AML-193 (cell line): ENCODE measurements at regions not wholly inside any gene's neighbourhood (a gene's known extent, or its start where the extent isn't known, plus 50 kb on each side); places are given as distances from the start of the nearest gene placed in this dataset.
"Not testable (repeated sequence)": the region's sequence is repeated elsewhere in the genome, so short reads cannot be mapped to it uniquely, and the experiment has no call there.

Experiments used
- DNase-seq, 2 experiments: peaks; one replicate each; lab custom pipeline; 2025; lab: John Stamatoyannopoulos, UW

- DNase-seq = no peak
Observed at GRCh38 chr19:30103981-30104380, 161.9 kb downstream of the URI1 start.

- no peak for DNase-seq
Observed at GRCh38 chr19:30105316-30105715, 163.3 kb downstream of the URI1 start.

DNA sequence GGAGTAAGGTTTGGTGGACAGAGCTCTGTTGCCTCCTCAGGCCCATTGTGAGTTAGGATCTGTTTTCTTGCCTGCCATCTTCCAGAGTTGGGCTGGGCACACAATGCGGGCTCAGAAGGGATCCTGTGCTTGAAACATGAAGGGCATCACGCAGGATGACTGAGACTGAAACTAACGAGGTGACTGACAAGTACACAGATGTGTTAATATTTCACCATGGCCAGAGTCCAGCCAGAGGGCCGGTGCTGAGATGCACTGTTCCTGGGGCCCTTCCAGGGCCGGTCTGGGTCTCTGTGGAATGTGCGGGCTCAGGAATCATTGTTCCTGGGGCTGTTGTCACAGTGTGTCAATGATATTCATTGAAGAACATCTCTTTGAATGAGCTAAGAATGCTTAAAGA lies 163.7 kb downstream of the URI1 start:
- DNase-seq = no peak

DNA sequence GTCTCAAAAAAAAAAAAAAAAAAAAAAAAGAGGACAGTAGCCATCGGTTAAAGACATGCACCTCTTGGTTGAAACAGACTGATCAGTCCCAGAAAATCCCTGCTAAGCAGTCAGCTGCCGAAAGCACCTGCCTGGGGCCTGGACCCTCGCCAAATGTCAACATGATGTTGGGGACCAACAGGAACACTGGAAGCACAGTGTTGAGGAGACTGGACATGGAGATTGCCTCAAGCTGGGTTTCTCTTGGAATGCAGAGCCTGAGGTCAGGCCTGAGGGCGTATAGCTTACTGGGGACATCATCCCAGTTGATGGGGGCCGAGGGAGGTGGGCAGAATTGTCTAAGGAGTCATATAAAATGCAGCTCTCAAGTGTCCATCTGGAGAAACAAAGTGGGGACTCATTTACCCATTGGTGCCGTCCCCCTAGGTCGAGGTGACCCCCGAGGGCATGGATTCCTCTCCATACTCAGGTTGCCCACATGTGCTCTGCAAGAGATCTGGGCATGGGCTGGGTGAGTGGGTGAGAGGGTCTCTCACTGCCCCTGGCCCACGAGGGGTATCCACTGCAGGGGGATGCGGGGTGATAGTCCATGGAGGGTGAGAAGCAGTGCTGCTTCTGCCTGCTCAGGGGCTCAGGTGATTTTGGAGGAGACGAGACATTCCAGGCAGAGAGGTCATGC lies 164.5 kb downstream of the URI1 start:
- no peak for DNase-seq

GRCh38 chr19:30107251-30107650 lies 165.2 kb downstream of the URI1 start:
- DNase-seq = no peak

DNA sequence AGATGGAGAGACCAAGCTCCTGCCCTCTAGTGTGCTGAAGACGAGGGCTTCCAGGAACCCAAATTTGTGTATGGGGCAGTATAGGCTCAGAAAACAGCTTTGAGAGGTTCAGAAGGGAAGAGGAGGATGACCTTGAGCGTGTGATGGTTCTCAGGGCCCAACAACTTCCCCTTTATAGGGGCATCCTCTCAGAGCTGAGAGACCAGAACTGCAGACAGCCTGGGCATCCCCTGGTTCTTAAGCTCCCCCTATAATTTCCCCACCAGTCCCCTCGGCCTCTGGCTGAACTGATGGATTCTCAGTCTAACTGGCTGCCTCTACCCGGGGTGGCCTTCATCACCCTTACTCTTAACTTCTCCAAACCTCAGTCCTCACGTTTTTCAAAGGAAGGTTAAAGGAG lies 167.5 kb downstream of the URI1 start:
- no peak for DNase-seq

DNA sequence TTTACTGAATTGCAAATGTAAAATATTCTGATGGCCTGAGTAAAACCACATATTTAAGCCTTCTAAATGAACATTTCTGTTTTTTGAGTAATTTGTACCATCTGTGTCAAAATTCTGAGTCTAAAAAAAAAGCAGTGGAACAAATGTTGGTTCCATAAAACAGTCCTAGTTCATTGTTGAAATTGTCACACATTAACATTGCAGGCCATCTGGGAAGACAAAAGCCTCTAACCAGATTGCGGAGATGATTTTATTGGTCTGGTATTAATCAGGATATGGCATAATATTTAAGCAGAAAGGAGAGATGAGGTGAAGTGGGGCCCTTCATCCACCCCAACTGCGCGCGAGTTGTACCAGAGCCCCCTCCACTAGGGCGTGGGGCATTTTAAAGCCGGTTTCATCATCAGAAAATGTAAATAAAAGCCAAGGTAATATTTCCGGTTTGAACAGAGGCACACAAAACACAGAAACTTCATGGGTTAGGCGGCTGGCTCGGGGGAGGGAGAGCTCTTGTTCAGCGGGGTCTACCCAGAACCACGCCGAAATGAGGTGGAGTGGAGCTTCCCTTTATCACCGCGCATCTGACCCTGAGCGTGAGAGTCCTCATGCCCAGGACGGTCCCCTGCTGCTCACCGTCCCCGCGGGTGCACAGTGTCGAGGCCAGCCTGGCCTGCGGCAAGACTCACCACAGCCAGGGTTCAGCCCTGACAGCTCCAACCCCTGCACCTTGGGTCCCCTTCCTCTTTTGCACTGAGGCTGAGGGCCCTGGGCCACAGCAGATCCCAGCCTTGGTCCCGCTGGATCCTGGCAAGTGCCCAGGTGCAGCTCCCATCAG lies 169.2 kb downstream of the URI1 start:
- no peak for DNase-seq

GRCh38 chr19:30112171-30112570 lies 170.1 kb downstream of the URI1 start:
- no peak for DNase-seq

DNA sequence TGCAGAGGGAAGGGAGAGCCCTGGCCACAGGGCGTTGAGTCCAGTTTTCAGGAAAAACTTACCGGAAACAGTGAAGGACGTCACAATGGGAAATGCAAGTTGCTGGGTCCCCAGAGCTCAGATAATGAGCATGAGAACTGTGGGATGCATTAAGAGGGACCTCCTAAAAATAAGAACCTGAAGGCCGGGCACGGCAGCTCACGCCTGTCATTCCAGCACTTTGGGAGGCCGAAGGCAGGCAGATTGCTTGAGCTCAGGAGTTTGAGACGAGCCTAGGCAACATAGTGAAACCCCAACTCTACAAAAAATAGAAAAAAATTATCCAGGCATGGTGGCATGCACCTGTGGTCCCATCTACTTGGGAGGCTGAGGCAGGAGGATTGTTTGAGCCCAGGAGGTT lies 170.6 kb downstream of the URI1 start:
- DNase-seq = no peak

DNA sequence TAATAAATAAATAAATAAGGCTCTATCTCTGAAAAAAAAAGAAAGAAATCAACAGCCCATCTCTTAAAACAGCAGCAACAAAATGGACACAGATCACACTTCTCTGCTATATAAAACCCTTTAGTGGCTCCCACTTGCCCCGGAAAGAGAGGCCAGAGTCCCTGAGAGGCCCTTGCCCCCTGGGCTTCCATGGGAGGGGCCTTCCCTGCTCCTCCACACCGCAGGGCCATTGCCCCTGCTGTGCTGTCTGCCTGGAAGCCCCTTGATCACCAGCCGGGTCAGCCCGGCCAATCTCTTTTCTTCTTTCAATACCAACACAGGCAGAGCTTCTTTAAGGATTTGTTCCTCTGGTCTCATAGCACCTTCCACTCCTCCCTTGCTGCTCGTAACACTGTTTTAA lies 171.1 kb downstream of the URI1 start:
- DNase-seq = no peak

- not testable (repeated sequence) for DNase-seq
Observed at GRCh38 chr19:30114095-30114494, 172.1 kb downstream of the URI1 start.

DNA sequence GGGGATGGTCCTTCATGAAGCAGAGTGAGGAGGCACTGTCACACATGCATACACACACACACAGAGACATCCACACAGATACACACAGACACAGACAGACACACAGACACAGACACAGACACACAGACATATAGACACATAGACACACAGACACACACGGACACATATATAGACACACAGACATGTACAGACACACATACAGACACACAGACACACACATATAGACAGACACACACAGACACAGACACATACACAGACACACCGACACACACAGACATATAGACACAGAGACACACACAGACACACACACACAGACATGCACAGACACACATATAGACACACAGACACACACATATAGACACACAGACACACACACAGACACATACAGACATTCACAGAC lies 173.9 kb downstream of the URI1 start:
- DNase-seq = no peak

DNA sequence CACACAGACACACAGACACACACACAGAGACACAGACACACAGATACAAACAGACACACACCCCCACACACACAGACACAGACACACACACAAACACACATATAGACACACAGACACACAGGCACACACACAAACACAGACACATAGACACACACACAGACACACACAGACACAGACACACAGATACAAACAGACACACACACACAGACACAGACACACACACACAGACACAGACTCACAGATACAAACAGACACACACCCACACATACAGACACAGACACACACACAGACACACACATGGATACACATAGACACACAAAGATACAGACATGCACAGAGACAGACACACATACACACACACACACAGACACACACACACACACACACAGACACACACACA lies 174.5 kb downstream of the URI1 start:
- DNase-seq = no peak

- DNase-seq = no peak
Observed at GRCh38 chr19:30116984-30117555, 175.0 kb downstream of the URI1 start.

GRCh38 chr19:30117636-30118145 lies 175.7 kb downstream of the URI1 start:
- DNase-seq = no peak

DNA sequence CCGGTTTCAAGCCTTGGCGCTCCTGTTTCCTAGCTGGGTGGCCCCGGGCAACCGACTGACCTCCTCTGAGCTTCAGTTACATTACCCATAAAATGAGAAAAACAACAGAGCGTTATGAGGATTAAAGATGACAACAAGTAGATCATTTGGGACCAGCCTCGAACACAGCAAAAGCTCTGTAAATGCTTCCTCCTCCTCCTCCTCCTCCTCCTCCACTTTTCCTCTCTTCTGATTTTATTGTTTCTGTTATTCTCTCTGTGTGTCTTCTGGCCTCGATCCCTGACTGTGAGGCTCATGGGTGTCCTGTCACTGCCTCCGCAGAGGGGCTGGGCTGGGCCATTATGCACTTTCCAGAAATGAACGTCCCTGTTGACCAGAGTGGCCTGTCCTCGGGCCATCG lies 176.2 kb downstream of the URI1 start:
- DNase-seq = no peak

DNA sequence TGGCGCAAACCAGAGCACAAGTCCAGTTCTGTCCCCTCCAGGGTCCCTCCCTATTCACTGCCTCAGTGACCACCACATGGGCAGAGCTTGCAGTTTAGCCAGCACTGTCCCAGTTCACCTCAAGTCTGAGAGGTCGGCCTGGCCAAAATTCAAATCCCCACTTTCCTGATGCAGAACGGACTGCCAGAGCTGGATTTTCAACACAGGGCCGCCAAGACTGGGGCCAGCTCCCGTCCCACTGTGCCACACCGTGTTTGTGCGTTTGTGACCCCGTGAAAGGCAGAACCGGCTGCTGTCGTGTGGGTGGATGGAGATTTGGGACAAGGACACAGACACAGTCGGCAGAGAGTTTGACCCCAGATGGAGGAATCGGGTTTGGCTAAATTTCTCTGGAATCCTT lies 176.7 kb downstream of the URI1 start:
- DNase-seq = no peak

- DNase-seq = no peak
Observed at GRCh38 chr19:30119180-30119908, 177.3 kb downstream of the URI1 start.

DNA sequence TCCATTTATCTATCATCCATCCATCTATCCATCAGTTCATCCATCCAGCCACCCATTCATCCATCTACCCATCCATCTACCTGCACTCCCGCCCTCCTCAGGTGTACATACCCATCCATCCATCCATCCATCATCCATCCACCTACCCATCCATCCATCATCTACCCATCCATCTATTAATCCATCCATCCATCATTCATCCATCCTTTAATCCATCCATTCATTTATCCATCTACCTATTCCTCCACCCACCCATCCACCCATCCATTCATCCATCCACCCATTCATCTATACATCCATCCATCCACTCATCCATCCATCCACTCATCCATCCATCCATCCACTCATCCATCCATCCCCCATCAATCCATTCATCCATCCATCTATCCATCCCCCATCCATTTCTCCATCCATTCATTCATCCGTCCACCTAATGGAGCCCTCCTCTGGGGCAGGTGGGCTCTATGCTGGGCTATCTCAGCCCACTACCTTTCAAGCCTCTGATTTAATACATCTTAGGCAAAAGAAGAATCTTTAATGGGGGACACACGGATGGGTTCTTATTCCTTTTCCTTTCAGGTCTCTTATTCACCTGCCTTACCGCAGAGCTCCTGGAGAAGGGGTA lies 178.9 kb downstream of the URI1 start:
- DNase-seq = no peak

- no peak for DNase-seq
Observed at GRCh38 chr19:30122431-30122830, 180.4 kb downstream of the URI1 start.

DNA sequence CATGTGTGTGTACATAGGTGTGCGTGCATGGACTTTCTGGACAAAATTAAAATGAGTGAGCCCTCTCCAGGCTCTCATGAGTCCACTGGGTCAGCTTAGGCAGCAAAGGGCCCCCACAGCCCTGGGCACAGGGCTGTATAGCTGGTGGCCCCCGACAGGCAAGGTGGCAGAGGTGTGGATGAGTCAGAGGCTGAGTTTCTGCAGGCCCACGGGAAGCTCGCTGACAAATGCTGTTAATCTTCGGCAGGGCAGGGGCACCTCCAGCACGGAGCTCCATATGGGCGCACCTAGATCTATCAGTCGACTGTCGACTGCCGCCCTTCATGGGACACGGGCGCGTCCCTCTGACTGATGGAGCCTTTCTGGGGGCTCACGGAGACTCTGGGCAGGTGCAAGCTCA lies 181.1 kb downstream of the URI1 start:
- no peak for DNase-seq

DNA sequence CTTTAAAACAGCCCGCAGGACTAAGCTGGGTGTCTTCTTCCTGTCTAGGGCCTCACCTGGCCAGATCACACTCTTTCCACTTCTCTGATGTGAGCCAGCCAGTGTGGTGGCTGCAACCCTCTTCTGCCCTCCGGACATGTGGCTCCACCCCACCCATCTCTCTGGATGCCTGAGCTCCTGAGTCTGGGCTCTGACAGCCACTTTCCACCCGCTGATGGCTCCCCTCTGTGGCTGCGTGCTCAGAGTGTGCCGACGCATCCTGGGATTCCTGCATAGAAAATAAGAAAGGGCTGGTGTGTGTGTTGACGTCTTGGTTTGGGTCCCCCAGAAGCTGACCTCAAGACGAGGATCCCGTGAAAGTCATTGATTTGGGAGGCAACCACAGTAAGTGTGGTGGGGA lies 181.6 kb downstream of the URI1 start:
- no peak for DNase-seq
